ENCODE measurements at regions not wholly inside any gene's neighbourhood (a gene's known extent, or its start where the extent isn't known, plus 50 kb on each side); places are given as distances from the start of the nearest gene placed in this dataset.

DNA sequence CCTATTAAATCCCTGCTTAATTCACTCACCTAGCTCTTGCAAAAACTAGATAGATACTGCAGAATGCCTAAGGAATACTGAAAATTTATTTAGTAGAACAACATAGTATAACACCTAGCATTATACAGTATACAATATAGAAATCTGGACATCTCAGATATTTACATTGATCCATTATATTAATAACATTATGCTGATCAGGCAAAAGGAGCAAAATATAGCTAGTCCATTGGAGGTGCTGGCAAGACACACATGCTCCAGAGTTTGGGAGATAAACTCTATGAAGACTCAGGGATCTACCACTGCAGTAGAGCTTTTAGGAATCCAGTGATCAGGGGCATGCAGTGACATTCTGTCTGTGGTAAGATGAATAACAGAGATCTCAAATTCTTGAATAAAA lies 357.6 kb downstream of the TBC1D4 start:
- TF ChIP-seq, protein P1, sequence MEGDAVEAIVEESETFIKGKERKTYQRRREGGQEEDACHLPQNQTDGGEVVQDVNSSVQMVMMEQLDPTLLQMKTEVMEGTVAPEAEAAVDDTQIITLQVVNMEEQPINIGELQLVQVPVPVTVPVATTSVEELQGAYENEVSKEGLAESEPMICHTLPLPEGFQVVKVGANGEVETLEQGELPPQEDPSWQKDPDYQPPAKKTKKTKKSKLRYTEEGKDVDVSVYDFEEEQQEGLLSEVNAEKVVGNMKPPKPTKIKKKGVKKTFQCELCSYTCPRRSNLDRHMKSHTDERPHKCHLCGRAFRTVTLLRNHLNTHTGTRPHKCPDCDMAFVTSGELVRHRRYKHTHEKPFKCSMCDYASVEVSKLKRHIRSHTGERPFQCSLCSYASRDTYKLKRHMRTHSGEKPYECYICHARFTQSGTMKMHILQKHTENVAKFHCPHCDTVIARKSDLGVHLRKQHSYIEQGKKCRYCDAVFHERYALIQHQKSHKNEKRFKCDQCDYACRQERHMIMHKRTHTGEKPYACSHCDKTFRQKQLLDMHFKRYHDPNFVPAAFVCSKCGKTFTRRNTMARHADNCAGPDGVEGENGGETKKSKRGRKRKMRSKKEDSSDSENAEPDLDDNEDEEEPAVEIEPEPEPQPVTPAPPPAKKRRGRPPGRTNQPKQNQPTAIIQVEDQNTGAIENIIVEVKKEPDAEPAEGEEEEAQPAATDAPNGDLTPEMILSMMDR (IDR thresholded peaks at IDR 0.05; ENCODE audit: low read length): no peak
- TF ChIP-seq EZH2phosphoT487 (IDR thresholded peaks at IDR 0.05; ENCODE audit: low read length): no peak
